ENCODE measurements at regions not wholly inside any gene's neighbourhood (a gene's known extent, or its start where the extent isn't known, plus 50 kb on each side); places are given as distances from the start of the nearest gene placed in this dataset.
"Not testable (repeated sequence)": the region's sequence is repeated elsewhere in the genome, so short reads cannot be mapped to it uniquely, and the experiment has no call there.

GRCh38 chr13:44679597-44679996 is 103.5 kb upstream of the TSC22D1 start:
- POLR2A ChIA-PET: interaction anchor here (0.6 kb wide), 1 partner anchor 205 kb away, joined by 4 read pairs; no protein-coding TSS in a partner anchor

GRCh38 chr13:44678197-44678596 is 102.1 kb upstream of the TSC22D1 start:
- no peak for TF ChIP-seq CTCF (IDR thresholded peaks at IDR 0.05; ENCODE audit: insufficient read depth, low read length, missing control alignments)
- ChIA-PET POLR2A (interaction anchor here (0.6 kb wide), 1 partner anchor 28 kb away, joined by 4 read pairs; no protein-coding TSS in a partner anchor), CTCF (interaction anchor here (1.1 to 1.9 kb wide), 2 partner anchors 11 to 14 kb away, joined by 3 to 4 read pairs; no protein-coding TSS in a partner anchor)
- no peak for DNase-seq (ENCODE audit: low read depth, low spot score)
- no peak overlapping the region for H3K4me3 ChIP-seq (ENCODE audit: low read depth, low read length)

More at GRCh38 chr13:44679597-44679996, 103.5 kb upstream of the TSC22D1 start:
- H3K4me3 ChIP-seq (ENCODE audit: low read depth, low read length): no peak overlapping the region
- CTCF ChIA-PET: no interaction called here
- no peak for TF ChIP-seq CTCF (IDR thresholded peaks at IDR 0.05; ENCODE audit: insufficient read depth, low read length, missing control alignments)
- no peak for DNase-seq (ENCODE audit: low read depth, low spot score)

GRCh38 chr13:44676534-44676933 is 100.4 kb upstream of the TSC22D1 start:
- ChIA-PET POLR2A (no interaction called here), CTCF (interaction anchor here (1.4 to 1.9 kb wide), 2 partner anchors 10 to 16 kb away, joined by 4 to 5 read pairs; no protein-coding TSS in a partner anchor)
- H3K4me3 ChIP-seq (ENCODE audit: low read depth, low read length): no peak overlapping the region
- DNase-seq (ENCODE audit: low read depth, low spot score): no peak
- no peak for TF ChIP-seq CTCF (IDR thresholded peaks at IDR 0.05; ENCODE audit: insufficient read depth, low read length, missing control alignments)

GRCh38 chr13:44669534-44669933 is 93.4 kb upstream of the TSC22D1 start:
- ChIA-PET CTCF (no interaction called here), POLR2A (no interaction called here)
- DNase-seq (ENCODE audit: low read depth, low spot score): no peak
- TF ChIP-seq CTCF (IDR thresholded peaks at IDR 0.05; ENCODE audit: insufficient read depth, low read length, missing control alignments): no peak
- H3K4me3 ChIP-seq (ENCODE audit: low read depth, low read length): no peak overlapping the region

- peak; percentile 63 for DNase-seq (ENCODE audit: low read depth, low spot score)
- TF ChIP-seq CTCF (IDR thresholded peaks at IDR 0.05; ENCODE audit: insufficient read depth, low read length, missing control alignments): no peak
- H3K4me3 ChIP-seq (ENCODE audit: low read depth, low read length): no peak overlapping the region
- CTCF ChIA-PET: interaction anchor here (0.8 kb wide), 1 partner anchor 184 kb away, joined by 3 read pairs; no protein-coding TSS in a partner anchor
- POLR2A ChIA-PET: interaction anchor here (0.5 to 3.2 kb wide), 2 partner anchors 45 to 96 kb away, joined by 5 to 14 read pairs; no protein-coding TSS in a partner anchor
Observed at GRCh38 chr13:44668688-44669087, 92.6 kb upstream of the TSC22D1 start.

GRCh38 chr13:44667943-44668342 is 91.8 kb upstream of the TSC22D1 start:
- DNase-seq (ENCODE audit: low read depth, low spot score): peak; percentile 75
- CTCF ChIA-PET: interaction anchor here (0.8 to 1.4 kb wide), 5 partner anchors 10 to 216 kb away, joined by 3 to 4 read pairs (median 3); no protein-coding TSS in a partner anchor
- H3K4me3 ChIP-seq (ENCODE audit: low read depth, low read length): no peak overlapping the region; the same call in 1 of the 2 replicates
- POLR2A ChIA-PET: interaction anchor here (0.6 to 3.2 kb wide), 2 partner anchors 21 to 46 kb away, joined by 3 to 14 read pairs; no protein-coding TSS in a partner anchor
- no peak for TF ChIP-seq CTCF (IDR thresholded peaks at IDR 0.05; ENCODE audit: insufficient read depth, low read length, missing control alignments)

GRCh38 chr13:44666538-44666937 is 90.4 kb upstream of the TSC22D1 start:
- ChIA-PET CTCF (interaction anchor here (1.4 kb wide), 1 partner anchor 217 kb away, joined by 4 read pairs; no protein-coding TSS in a partner anchor), POLR2A (interaction anchor here (3.2 kb wide), 1 partner anchor 47 kb away, joined by 14 read pairs; no protein-coding TSS in a partner anchor)
- H3K4me3 ChIP-seq (ENCODE audit: low read depth, low read length); DNase-seq (ENCODE audit: low read depth, low spot score): not testable (repeated sequence)
